Panc1 (cell line): ENCODE measurements at regions not wholly inside any gene's neighbourhood (a gene's known extent, or its start where the extent isn't known, plus 50 kb on each side); places are given as distances from the start of the nearest gene placed in this dataset.

Experiments
- ATAC-seq: fragments of 200-7000 bp; cut with Tn5 transposase; 2 replicates; pipeline ENCODE4 v1.9.1; 2020; ENCODE audit warnings: mild to moderate bottlenecking, moderate library complexity
- BruUV-seq: library from RNA; stranded (reverse); fragments of 400-500 nt; replicated peaks from 2 replicates; lab custom pipeline; 2021; lab: Mats Ljungman, UMichigan
- CTCF ChIA-PET: fragments of 300-600 bp; sonication (Branson Sonifier 250); formaldehyde crosslinking; loops from one replicate; lab custom pipeline; 2022; ENCODE audit warnings: antibody characterized with exemption; lab: Charles Lee
- POLR2A ChIA-PET: fragments of 300-600 bp; sonication (Branson Sonifier 250); formaldehyde crosslinking; loops from one replicate; lab custom pipeline; 2022; ENCODE audit warnings: antibody characterized with exemption; lab: Charles Lee
- DNase-seq: peaks from one replicate; pipeline ENCODE4 v3.0.0-alpha.2; 2010; ENCODE audit warnings: low read depth, low spot score
- H3K27ac ChIP-seq: 2 replicates; pipeline ENCODE4 v1.5.1; 2011; ENCODE audit warnings: mild to moderate bottlenecking, low read length, inconsistent platforms
- H3K27me3 ChIP-seq: fragments of 200-500 bp; sonication (Bioruptor generic); 2 replicates; pipeline ENCODE4 v1.6.0; 2014; ENCODE audit warnings: low read length, inconsistent platforms; ENCODE audit not compliant: control insufficient read depth, insufficient read depth
- H3K36me3 ChIP-seq: fragments of 200-500 bp; sonication (Bioruptor generic); 2 replicates; pipeline ENCODE4 v1.5.1; 2014; ENCODE audit warnings: inconsistent platforms, mild to moderate bottlenecking, low read length, moderate library complexity; ENCODE audit not compliant: control insufficient read depth, insufficient read depth
- H3K4me1 ChIP-seq: 2 replicates; pipeline ENCODE4 v1.5.1; 2011; ENCODE audit warnings: inconsistent platforms, mild to moderate bottlenecking, low read length, moderate library complexity; ENCODE audit not compliant: control insufficient read depth, insufficient read depth
- H3K4me3 ChIP-seq, 2 experiments: 2 replicates each; pipeline ENCODE4 v1.5.1; 2011 to 2012; ENCODE audit warnings: low read depth in 2 of 2, low read length in 2 of 2, mild to moderate bottlenecking in 2 of 2, inconsistent platforms in 1 of 2, moderate library complexity in 1 of 2
- H3K9me3 ChIP-seq: fragments of 200-500 bp; sonication (Bioruptor generic); 2 replicates; pipeline ENCODE4 v1.5.1; 2014; ENCODE audit warnings: low read depth, mild to moderate bottlenecking, inconsistent platforms, low read length, moderate library complexity; ENCODE audit not compliant: control insufficient read depth, insufficient read depth
- CTCF ChIP-seq: fragments of 450-650 bp; IDR thresholded peaks from 2 replicates; pipeline ENCODE4 v1.5.1; 2017; ENCODE audit warnings: mild to moderate bottlenecking
- POLR2AphosphoS5 ChIP-seq: IDR thresholded peaks from 2 replicates; pipeline ENCODE4 v1.6.1; 2012; ENCODE audit warnings: mild to moderate bottlenecking, low read depth, low read length, moderate library complexity
- REST ChIP-seq, 2 experiments: IDR thresholded peaks; 2 replicates each; pipeline ENCODE4 v1.6.1; 2011 to 2012; ENCODE audit warnings: low read depth in 2 of 2, control low read depth in 1 of 2, low read length in 1 of 2, mild to moderate bottlenecking in 1 of 2, moderate library complexity in 1 of 2; ENCODE audit not compliant: insufficient read depth in 1 of 2
- SIN3A ChIP-seq: IDR thresholded peaks from 2 replicates; pipeline ENCODE4 v1.6.1; 2012; ENCODE audit warnings: low read depth, mild to moderate bottlenecking, low read length, moderate library complexity, borderline replicate concordance; ENCODE audit not compliant: insufficient read depth
- TCF7L2 ChIP-seq: IDR thresholded peaks from 2 replicates; pipeline ENCODE4 v1.6.1; 2011; ENCODE audit warnings: mild to moderate bottlenecking, low read depth, low read length, inconsistent platforms
- in situ Hi-C: cut with HindIII; loops from 2 replicates; pipeline ENCODE4 v1.10.0; 2016; ENCODE audit warnings: low sequenced_read_pairs, low pct_unique_long_range_greater_than_20kb
- intact Hi-C: fragments of 100-400 bp; cut with micrococcal nuclease; formaldehyde crosslinking; loops from one replicate; pipeline ENCODE4 v1.10.0; 2022; ENCODE audit not compliant: unreplicated experiment

GRCh38 chr10:42513921-42514320, 124.4 kb downstream of the ZNF33B start:
- CTCF ChIA-PET = no interaction called here

GRCh38 chr10:42491801-42492200, 146.6 kb downstream of the ZNF33B start:
- Histone ChIP-seq H3K4me1 (no peaks in the 10 kb centered on the region), H3K36me3 (peaks cover 5% of the 10 kb centered on the region; the same call in 1 of the 2 replicates)

More at GRCh38 chr10:42513921-42514320, 124.4 kb downstream of the ZNF33B start:
- no peak for DNase-seq
- Histone ChIP-seq H3K27ac (no peak overlapping the region), H3K4me1 (no peaks in the 10 kb centered on the region), H3K36me3 (no peaks in the 10 kb centered on the region), H3K27me3 (no peaks in the 10 kb centered on the region), H3K4me3 (no peak overlapping the region), H3K9me3 (peaks cover 21% of the 10 kb centered on the region)
- POLR2A ChIA-PET = no interaction called here
- ATAC-seq = no peak
- intact Hi-C loops (no loop called here), in situ Hi-C loops (no loop called here)
- BruUV-seq = no TSS peak
- no peak for TF ChIP-seq TCF7L2
- no peak for TF ChIP-seq POLR2AphosphoS5
- TF ChIP-seq CTCF = no peak

GRCh38 chr10:42491001-42491592, 147.3 kb downstream of the ZNF33B start:
- no peak for DNase-seq
- intact Hi-C loops = no loop called here

More at GRCh38 chr10:42491801-42492200, 146.6 kb downstream of the ZNF33B start:
- H3K9me3 ChIP-seq = no peaks in the 10 kb centered on the region
- no TSS peak for BruUV-seq
- CTCF ChIA-PET = no interaction called here
- H3K27me3 ChIP-seq = no peaks in the 10 kb centered on the region
- POLR2A ChIA-PET = no interaction called here
- no peak overlapping the region for H3K27ac ChIP-seq
- H3K4me3 ChIP-seq = no peak overlapping the region
- TF ChIP-seq CTCF (no peak), POLR2AphosphoS5 (no peak)
- no peak for DNase-seq
- intact Hi-C loops (no loop called here), in situ Hi-C loops (no loop called here)
- no peak for ATAC-seq

More at GRCh38 chr10:42491001-42491592, 147.3 kb downstream of the ZNF33B start:
- H3K27me3 ChIP-seq = no peaks in the 10 kb centered on the region
- H3K27ac ChIP-seq = no peak overlapping the region
- no peaks in the 10 kb centered on the region for H3K9me3 ChIP-seq
- no peaks in the 10 kb centered on the region for H3K4me1 ChIP-seq
- TF ChIP-seq CTCF (no peak), TCF7L2 (no peak), SIN3A (no peak), REST (IDR thresholded peaks at IDR 0.05; ENCODE audit: insufficient read depth in 1 of 2, low read depth in 2 of 2, low read length in 1 of 2) (no peak), POLR2AphosphoS5 (no peak)
- H3K4me3 ChIP-seq = no peak overlapping the region
- peaks cover 5% of the 10 kb centered on the region; the same call in 1 of the 2 replicates for H3K36me3 ChIP-seq
- BruUV-seq = no TSS peak
- no peak for ATAC-seq
- in situ Hi-C loops = no loop called here
- ChIA-PET POLR2A (no interaction called here), CTCF (no interaction called here)
